Left hindlimb (tissue), 1 donor: ENCODE measurements at regions not wholly inside any gene's neighbourhood (a gene's known extent, or its start where the extent isn't known, plus 50 kb on each side); places are given as distances from the start of the nearest gene placed in this dataset.

Experiments used
- DNase-seq: peaks from one replicate; pipeline ENCODE4 v3.0.0-alpha.2; 2018

DNA sequence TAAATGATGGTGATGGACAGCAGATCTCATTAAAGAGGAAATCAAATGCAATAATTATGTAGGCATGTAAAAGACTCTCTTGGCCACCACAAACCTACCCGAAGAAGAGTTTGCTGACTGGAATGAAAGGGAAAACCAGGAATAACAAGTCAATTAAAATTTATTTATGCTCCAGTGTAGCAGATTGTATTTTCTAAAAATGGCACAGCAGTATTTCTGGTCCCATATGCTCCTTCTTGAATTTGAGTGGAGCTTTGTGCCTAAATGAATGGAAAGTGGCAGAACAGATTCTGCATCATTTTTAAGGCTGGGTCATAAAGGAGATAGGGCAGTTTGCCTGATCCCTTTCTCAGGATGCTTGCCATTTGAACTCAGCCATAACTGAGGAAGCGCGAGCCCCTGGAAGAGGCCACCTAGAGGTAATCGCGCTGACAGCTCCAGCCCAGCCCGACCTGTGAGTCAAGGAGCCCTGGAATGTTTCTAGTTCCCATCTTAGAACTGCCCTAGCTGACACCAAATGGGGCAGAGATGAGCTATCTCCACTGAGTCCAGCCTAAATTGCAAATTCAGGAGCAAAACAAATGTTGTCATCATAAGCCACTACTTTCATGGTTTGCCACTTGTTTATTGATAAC is 229.2 kb upstream of the TMTC1 start:
- no peak for DNase-seq

DNA sequence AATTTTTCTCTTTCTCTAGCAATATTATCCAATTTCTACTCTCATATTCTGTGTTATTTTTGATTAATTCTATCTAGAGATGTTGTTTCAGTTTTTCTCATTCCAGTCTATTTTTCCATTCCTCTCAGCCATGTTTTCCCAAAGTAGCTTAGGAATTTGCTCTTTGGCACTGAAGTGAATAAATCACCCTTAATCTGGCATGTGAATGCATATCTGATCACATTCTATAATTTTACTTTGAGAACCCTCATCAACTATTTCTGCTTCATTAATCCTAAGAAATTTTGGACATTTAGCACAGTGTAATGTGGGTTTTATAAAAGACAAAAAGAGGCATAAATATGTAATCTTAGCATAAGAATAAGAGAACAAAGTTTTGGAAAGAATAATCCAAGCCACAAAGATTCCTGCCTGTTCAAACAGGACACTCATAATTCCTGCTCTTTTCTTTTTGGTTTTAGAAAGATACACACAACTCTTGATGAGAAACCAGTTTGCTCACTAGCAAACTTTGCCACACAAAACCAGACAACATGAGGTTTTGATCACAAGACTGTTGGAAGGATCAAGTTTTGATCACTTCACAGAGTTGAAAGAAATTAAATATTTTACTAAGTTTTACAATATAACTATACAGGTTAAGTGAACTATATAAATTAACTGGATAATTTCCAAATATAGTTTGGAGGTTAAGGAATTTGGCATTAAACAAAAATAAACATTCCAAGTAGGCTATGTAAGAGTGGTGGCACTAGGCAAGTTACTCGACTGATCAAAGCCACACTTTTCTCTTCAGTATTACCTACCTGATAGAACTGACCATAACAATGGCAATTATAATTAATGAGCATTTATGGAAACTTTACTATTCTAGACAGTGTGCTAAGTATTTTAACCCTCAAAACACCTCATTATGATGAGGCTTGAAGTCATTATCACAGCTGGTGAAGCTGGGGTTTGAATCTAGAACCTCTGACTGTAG is 226.6 kb upstream of the TMTC1 start:
- no peak for DNase-seq

GRCh38 chr12:30006021-30006420 is 222.3 kb upstream of the TMTC1 start:
- peak; percentile 29 for DNase-seq

DNA sequence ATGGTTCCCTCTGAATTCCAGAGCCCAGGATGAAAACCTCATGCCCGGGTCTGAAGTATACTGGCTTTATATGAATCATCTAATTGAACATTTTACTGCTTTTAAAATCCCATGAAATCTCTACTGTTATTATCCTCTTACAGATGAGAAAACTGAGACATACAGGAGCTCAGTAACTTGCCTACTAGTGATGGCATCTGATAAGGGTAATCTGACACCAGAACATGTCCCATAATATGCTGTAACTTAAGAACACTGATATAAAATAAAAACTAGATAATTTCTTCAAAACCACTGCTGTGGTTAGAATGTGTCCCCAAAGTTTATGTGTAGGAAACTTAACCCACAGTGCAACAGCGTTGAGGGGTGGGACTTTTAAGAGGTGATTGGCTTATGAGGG is 219.6 kb upstream of the TMTC1 start:
- DNase-seq = no peak

- DNase-seq = no peak
These were observed 218.9 kb upstream of the TMTC1 start for GRCh38 chr12:30002677-30003076.

DNA sequence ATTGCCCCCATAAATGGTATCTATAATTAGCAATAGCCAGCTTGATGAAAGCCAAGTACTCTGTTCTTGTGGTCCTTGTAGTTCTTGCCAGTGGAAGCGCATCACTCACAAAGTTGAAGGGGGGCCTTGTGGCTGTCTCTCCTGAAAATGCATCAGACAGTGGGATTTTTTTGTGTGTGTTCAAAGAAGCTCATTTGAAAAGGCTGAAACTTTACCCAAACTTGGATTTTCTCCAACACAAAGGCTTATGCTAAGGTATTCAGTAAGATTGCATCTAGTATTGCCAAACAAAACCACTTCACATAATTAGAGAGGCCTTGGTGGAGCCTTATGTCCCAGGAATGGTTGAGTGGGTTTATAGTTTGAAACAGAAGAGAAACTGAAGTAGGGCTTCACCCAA is 216.7 kb upstream of the TMTC1 start:
- no peak for DNase-seq

GRCh38 chr12:29996993-29997392 is 213.3 kb upstream of the TMTC1 start:
- no peak for DNase-seq

DNA sequence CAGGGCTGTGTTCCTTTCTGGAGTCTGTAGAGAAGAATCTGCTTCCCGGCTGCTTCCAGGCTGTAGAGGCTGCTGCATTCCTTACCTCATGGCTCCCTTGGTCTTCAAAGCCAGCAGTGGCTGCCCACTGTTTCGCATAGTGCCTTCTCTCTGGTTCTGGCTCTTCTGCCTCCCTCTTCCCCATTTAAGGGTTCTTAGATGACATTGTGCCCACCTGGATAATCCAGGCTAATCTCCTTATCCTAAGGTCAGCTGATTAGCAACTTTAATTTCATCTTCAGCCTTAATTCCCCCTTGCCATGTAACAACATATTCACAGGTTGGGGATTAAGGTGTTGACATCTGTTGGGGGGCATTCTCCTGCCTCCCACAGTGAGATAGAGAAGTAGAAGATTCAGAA is 208.6 kb upstream of the TMTC1 start:
- DNase-seq = no peak

- DNase-seq = no peak
These were observed 208.2 kb upstream of the TMTC1 start for GRCh38 chr12:29991924-29992323.

DNA sequence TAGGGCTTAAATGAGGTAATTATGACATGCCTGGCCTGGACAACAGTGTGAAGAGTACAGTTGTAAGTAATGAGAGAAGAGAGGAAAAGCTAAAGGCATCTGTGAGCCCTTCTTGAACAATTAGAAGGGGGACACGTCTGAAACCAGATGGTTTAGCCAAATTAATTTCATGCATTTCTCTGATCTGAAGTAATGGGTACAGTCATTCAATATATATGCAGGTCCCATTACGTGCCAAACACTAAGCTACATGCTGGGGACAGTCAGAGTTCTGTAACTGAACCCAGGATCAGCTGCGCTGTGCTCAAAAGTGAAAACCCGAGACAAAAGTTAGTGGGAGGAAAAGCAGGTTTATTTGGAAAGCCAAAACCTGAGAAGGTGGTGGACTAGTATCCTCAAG is 207.2 kb upstream of the TMTC1 start:
- no peak for DNase-seq

GRCh38 chr12:29983851-29984250 is 200.1 kb upstream of the TMTC1 start:
- no peak for DNase-seq

DNA sequence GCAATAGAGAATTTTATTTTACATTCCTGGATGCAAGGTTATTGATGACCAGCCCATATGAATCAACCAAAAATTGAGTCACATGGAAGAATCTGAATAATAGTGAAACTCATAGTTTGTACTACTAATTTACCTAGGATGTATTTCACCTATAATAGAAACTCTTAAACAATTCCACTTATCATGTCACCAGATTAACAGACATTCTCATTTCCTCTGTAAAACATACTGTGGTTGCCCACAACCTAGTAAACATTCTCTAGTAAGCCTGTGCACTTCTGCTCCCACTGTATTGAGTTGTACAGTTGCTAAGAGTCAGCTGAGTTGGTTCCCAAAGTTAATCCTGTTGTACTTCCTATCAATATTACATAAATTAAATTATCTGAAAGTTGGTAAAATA is 196.6 kb upstream of the TMTC1 start:
- no peak for DNase-seq

DNA sequence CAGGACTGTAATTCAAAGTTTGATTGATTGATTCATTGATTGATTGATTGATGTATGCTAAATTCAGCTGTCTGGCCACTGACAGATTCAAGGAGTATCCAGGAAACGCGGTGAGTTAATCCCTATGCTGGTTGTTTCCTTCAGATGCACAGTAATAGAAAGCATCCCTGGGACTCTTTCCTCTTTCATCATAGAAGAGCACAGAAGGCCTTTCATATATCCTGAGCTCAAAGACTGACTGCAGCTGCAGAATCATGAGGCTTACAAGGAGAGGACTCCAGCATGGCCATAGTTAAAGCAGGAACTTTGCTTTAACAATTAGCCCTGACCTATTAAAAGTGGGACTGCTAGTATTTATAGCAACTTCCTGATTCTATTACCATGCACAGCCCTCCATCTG is 187.7 kb upstream of the TMTC1 start:
- no peak for DNase-seq

DNA sequence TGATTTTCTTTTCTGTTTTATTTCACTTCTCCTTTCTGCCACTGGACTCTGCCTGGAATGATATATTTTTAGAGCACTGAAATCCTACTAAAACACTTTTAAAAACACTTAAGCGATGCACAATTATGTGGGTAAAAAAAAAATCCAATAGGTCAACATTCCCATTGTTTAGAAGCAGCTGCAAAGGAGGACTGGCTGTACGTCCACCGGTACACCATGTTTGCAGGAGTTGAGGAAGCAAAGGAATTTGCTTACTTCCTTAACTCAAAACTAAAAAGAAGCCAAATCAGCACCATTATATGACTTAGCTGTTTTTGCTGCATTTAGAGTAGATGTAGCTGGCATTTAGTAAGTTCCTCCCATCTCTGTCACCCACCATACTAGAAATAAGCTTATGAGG is 186.8 kb upstream of the TMTC1 start:
- DNase-seq = no peak

GRCh38 chr12:29962276-29963035 is 178.7 kb upstream of the TMTC1 start:
- DNase-seq = no peak

- DNase-seq = no peak
These were observed 177.5 kb upstream of the TMTC1 start for GRCh38 chr12:29961231-29961630.

DNA sequence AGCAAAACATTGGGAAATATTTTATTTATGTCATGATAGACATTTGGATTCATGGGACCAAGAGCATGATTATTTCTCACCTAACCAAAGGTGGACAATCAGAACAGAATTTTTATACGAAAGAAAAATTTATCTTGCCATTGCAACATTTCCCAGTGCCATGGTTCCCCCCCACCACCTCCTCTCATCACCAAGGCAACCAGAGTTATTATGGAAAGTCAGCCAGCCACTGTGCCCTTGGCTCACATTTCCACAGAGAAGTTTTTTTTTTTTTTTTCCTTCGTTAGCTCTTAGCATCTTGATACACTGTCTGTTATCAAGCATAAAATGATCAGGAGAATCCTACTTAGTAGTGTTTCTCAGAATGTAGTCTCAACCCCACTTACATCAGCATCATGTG is 176.4 kb upstream of the TMTC1 start:
- no peak for DNase-seq

DNA sequence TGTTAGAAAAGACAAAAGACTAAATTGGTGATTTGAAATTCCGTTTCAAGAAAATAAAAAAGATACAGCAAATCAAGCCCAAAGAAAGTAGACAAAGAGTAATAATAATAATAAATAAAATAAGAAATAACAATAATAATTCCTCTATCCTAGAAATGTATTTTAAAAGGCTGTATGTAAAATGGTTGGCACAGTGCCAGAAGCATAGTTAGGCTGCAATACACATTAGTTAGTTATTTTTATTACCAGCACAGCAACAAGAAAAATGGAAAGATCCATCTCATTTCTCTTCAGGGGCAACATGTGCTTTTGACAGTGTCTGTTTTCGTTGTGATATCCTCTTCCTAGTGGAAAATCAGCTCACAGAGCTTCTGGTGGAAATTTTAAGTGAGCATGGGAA is 174.1 kb upstream of the TMTC1 start:
- DNase-seq = no peak

DNA sequence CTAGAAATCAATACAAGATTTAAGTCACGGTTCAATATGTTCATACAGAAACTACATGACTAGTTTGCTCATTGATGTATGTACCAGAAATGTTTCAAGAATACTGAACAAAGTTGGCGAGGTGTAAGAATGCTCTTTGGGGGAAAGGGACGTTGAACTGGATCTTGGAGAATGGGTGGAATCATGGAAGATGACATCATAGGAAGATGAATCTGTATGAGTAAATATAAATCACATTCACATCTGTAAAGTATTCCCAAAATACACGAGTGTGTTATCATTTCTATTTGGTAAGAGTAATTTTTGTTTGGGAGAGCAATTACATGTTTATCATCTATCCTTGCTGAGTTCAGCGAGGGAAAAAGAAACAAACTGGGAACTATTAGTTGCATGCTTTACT is 162.2 kb upstream of the TMTC1 start:
- no peak for DNase-seq

GRCh38 chr12:29944269-29945000 is 160.7 kb upstream of the TMTC1 start:
- no peak for DNase-seq

- DNase-seq = no peak
These were observed 159.9 kb upstream of the TMTC1 start for GRCh38 chr12:29943683-29944082.

DNA sequence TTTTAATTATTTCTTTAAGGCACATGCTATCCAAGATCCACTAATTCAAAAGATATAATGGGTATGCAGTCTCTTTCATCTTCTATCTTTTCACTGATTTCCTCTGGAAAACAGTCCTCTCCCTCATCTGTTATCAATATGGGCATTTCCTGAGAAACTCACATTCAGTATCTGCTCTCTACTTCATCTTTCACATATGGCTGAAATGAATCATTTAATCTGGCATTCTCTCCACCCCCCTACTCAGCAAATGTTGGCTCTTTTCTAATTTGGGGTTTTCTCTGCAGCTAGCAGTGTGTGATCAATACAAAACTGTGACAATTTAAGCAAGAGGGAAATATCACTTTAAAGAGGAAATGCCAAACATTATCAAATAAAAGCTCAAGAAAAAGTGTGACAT is 157.1 kb upstream of the TMTC1 start:
- no peak for DNase-seq

- no peak for DNase-seq
These were observed 146.8 kb upstream of the TMTC1 start for GRCh38 chr12:29930503-29930902.
